HCT116 (cell line): ENCODE measurements at regions not wholly inside any gene's neighbourhood (a gene's known extent, or its start where the extent isn't known, plus 50 kb on each side); places are given as distances from the start of the nearest gene placed in this dataset.

ENCODE experiments used
- ATAC-seq: fragments of 200-7000 bp; cut with Tn5 transposase; 2 replicates; pipeline ENCODE4 v1.9.1; 2020; ENCODE audit warnings: mild to moderate bottlenecking, moderate library complexity
- BruUV-seq: library from RNA; stranded (reverse); fragments of 400-500 nt; replicated peaks from 2 replicates; lab custom pipeline; 2021; lab: Mats Ljungman, UMichigan
- CTCF ChIA-PET: fragments of 300-600 bp; sonication (Branson Sonifier 250); formaldehyde crosslinking; loops from one replicate; lab custom pipeline; 2021; ENCODE audit warnings: antibody characterized with exemption; lab: Charles Lee
- POLR2A ChIA-PET: fragments of 300-600, 350-600 bp; sonication (Branson Sonifier 250); formaldehyde crosslinking; loops from one replicate; lab custom pipeline; 2021; ENCODE audit warnings: antibody characterized with exemption; lab: Charles Lee
- RAD21 ChIA-PET, 2 experiments: fragments of 300-600 bp; sonication (Branson Sonifier 250); formaldehyde crosslinking; loops; one replicate each; lab custom pipeline; 2023; ENCODE audit warnings: low total read pairs in 2 of 2; ENCODE audit not compliant: uncharacterized antibody in 2 of 2, unreplicated experiment in 2 of 2, low non-redundant PET in 1 of 2; lab: Charles Lee
- DNase-seq: peaks from one replicate; pipeline ENCODE4 v3.0.0-alpha.2; 2010; ENCODE audit warnings: low read depth, low spot score
- H2AFZ ChIP-seq: fragments of 200-600 bp; shearing (Covaris generic), sonication (generic); 2 replicates; pipeline ENCODE4 v1.6.1; 2017; ENCODE audit warnings: low read depth, mixed run types, mixed read lengths, antibody characterized with exemption, low read length; ENCODE audit not compliant: poor library complexity, severe bottlenecking
- H3K27ac ChIP-seq: 2 replicates; pipeline ENCODE4 v1.5.1; 2012; ENCODE audit warnings: low read depth, low read length
- H3K27me3 ChIP-seq: fragments of 200-600 bp; sonication (generic); 2 replicates; pipeline ENCODE4 v1.6.1; 2016; ENCODE audit warnings: mixed run types, low read length, mixed read lengths; ENCODE audit not compliant: insufficient read depth
- H3K36me3 ChIP-seq, 2 experiments: fragments of 200-500 bp in 1 of 2; fragments of 200-600 bp in 1 of 2; sonication (Bioruptor generic) in 1 of 2; sonication (generic) in 1 of 2; 2 replicates each; pipeline versions ENCODE4 v1.5.1 to v1.6.1; 2014 to 2016; ENCODE audit warnings: low read length in 2 of 2, inconsistent platforms in 1 of 2, mixed read lengths in 1 of 2, mixed run types in 1 of 2; ENCODE audit not compliant: insufficient read depth in 2 of 2, control insufficient read depth in 1 of 2
- H3K4me1 ChIP-seq, 2 experiments: fragments of 200-600 bp in 1 of 2; sonication (generic) in 1 of 2; 2 replicates each; pipeline versions ENCODE4 v1.5.1 to v1.6.1; 2012 to 2017; ENCODE audit warnings: low read length in 2 of 2, inconsistent platforms in 1 of 2, mild to moderate bottlenecking in 1 of 2, mixed read lengths in 1 of 2, mixed run types in 1 of 2, moderate library complexity in 1 of 2; ENCODE audit not compliant: insufficient read depth in 2 of 2, control insufficient read depth in 1 of 2
- H3K4me2 ChIP-seq: fragments of 200-600 bp; sonication (generic); 2 replicates; pipeline ENCODE4 v1.6.1; 2017; ENCODE audit warnings: mixed run types, low read length, mixed read lengths
- H3K4me3 ChIP-seq, 2 experiments: fragments of 200-600 bp in 1 of 2; sonication (generic) in 1 of 2; replicated peaks in 1 of 2; 2 replicates each; pipeline ENCODE4 v1.5.1; 2011 to 2016; ENCODE audit warnings: low read length in 2 of 2, control low read depth in 1 of 2, low read depth in 1 of 2, mild to moderate bottlenecking in 1 of 2, mixed read lengths in 1 of 2, mixed run types in 1 of 2
- H3K79me2 ChIP-seq: fragments of 200-600 bp; sonication (generic); 2 replicates; pipeline ENCODE4 v1.6.1; 2017; ENCODE audit warnings: mild to moderate bottlenecking, mixed run types, low read length, moderate library complexity, mixed read lengths; ENCODE audit not compliant: insufficient read depth
- H3K9ac ChIP-seq: fragments of 200-600 bp; sonication (generic); 2 replicates; pipeline ENCODE4 v1.6.1; 2016; ENCODE audit warnings: low read length, mixed read lengths
- H3K9me2 ChIP-seq: fragments of 200-600 bp; sonication (generic), shearing (Covaris generic); 2 replicates; pipeline ENCODE4 v1.6.1; 2017; ENCODE audit warnings: mixed run types, mild to moderate bottlenecking, moderate library complexity; ENCODE audit not compliant: insufficient read depth
- H3K9me3 ChIP-seq, 2 experiments: fragments of 200-500 bp in 1 of 2; fragments of 200-600 bp in 1 of 2; sonication (Bioruptor generic) in 1 of 2; sonication (generic) in 1 of 2; 2 replicates each; pipeline ENCODE4 v1.6.1; 2014 to 2017; ENCODE audit warnings: low read length in 2 of 2, mixed read lengths in 2 of 2, inconsistent platforms in 1 of 2, low read depth in 1 of 2, mild to moderate bottlenecking in 1 of 2, mixed run types in 1 of 2, moderate library complexity in 1 of 2; ENCODE audit not compliant: control insufficient read depth in 1 of 2, insufficient read depth in 1 of 2
- H4K20me1 ChIP-seq: fragments of 200-600 bp; sonication (generic), shearing (Covaris generic); 2 replicates; pipeline ENCODE4 v1.6.1; 2017; ENCODE audit warnings: mixed run types, mild to moderate bottlenecking, moderate library complexity; ENCODE audit not compliant: insufficient read depth
- CBX3 ChIP-seq: IDR thresholded peaks from 2 replicates; pipeline ENCODE4 v1.6.1; 2012; ENCODE audit warnings: low read depth
- CTCF ChIP-seq, 3 experiments: fragments of 200-600 bp in 1 of 3; sonication (generic) in 1 of 3; IDR thresholded peaks in 2 of 3; conservative IDR thresholded peaks in 1 of 3; 2 replicates each; pipeline ENCODE4 v1.5.1; 2012 to 2017; ENCODE audit warnings: low read depth in 2 of 3, low read length in 2 of 3, antibody characterized with exemption in 1 of 3, borderline replicate concordance in 1 of 3, control low read depth in 1 of 3, mild to moderate bottlenecking in 1 of 3, mixed read lengths in 1 of 3, mixed run types in 1 of 3, moderate library complexity in 1 of 3; ENCODE audit not compliant: insufficient read depth in 1 of 3
- EGR1 ChIP-seq: IDR thresholded peaks from 2 replicates; pipeline ENCODE4 v1.6.1; 2012; ENCODE audit warnings: low read depth
- ELF1 ChIP-seq: IDR thresholded peaks from 2 replicates; pipeline ENCODE4 v1.6.1; 2012; ENCODE audit warnings: low read depth, borderline replicate concordance
- EZH2 ChIP-seq: fragments of 200-600 bp; sonication (generic); IDR thresholded peaks from 2 replicates; pipeline ENCODE4 v1.6.1; 2017; ENCODE audit warnings: antibody characterized with exemption, mixed run types
- FOSL1 ChIP-seq: IDR thresholded peaks from 2 replicates; pipeline ENCODE4 v1.6.1; 2012; ENCODE audit warnings: low read depth
- JUND ChIP-seq: IDR thresholded peaks from 2 replicates; pipeline ENCODE4 v1.6.1; 2012
- POLR2A ChIP-seq: IDR thresholded peaks from 2 replicates; pipeline ENCODE4 v1.7.0; 2011; ENCODE audit warnings: borderline replicate concordance; ENCODE audit not compliant: insufficient read depth, insufficient read length; ENCODE audit errors: extremely low read depth
- RAD21 ChIP-seq: IDR thresholded peaks from 2 replicates; pipeline ENCODE4 v1.6.1; 2012; ENCODE audit warnings: low read depth, mild to moderate bottlenecking
- REST ChIP-seq: IDR thresholded peaks from 2 replicates; pipeline ENCODE4 v1.6.1; 2012; ENCODE audit warnings: low read depth
- SIN3A ChIP-seq: IDR thresholded peaks from 2 replicates; pipeline ENCODE4 v1.6.1; 2012; ENCODE audit warnings: low read depth
- SP1 ChIP-seq: IDR thresholded peaks from 2 replicates; pipeline ENCODE4 v1.6.1; 2012; ENCODE audit warnings: low read depth
- SRF ChIP-seq: IDR thresholded peaks from 2 replicates; pipeline ENCODE4 v1.6.1; 2012; ENCODE audit warnings: low read depth
- TCF7L2 ChIP-seq: IDR thresholded peaks from 2 replicates; pipeline ENCODE4 v1.7.0; 2011; ENCODE audit warnings: borderline replicate concordance, inconsistent platforms; ENCODE audit not compliant: insufficient read depth, insufficient read length; ENCODE audit errors: extremely low read depth
- YY1 ChIP-seq: IDR thresholded peaks from 2 replicates; pipeline ENCODE4 v1.6.1; 2011; ENCODE audit warnings: low read length, low read depth, moderate library complexity, mild to moderate bottlenecking; ENCODE audit not compliant: insufficient replicate concordance; ENCODE audit errors: extremely low read depth
- ZBTB33 ChIP-seq: IDR thresholded peaks from 2 replicates; pipeline ENCODE4 v1.6.1; 2011; ENCODE audit warnings: mild to moderate bottlenecking, low read length, moderate library complexity; ENCODE audit not compliant: insufficient replicate concordance; ENCODE audit errors: extremely low read depth
- ZFX ChIP-seq: fragments of 450-650 bp; IDR thresholded peaks from 2 replicates; pipeline ENCODE4 v1.6.1; 2017
- ZNF274 ChIP-seq: fragments of 200-500 bp; sonication (Bioruptor generic); IDR thresholded peaks from 2 replicates; pipeline ENCODE4 v1.6.1; 2014; ENCODE audit warnings: mild to moderate bottlenecking, low read depth, low read length, inconsistent platforms
- intact Hi-C: fragments of 100-400 bp; cut with micrococcal nuclease; formaldehyde crosslinking; loops from 2 replicates; pipeline ENCODE4 v1.10.0; 2022

- TF ChIP-seq CTCF (IDR thresholded peaks at IDR 0.05 in 2 of 3, conservative IDR thresholded peaks at IDR 0.05 in 1 of 3; ENCODE audit: borderline replicate concordance in 1 of 3, insufficient read depth in 1 of 3, low read depth in 2 of 3, low read length in 2 of 3) (no peak), EGR1 (no peak), FOSL1 (no peak), JUND (no peak), RAD21 (no peak), SRF (no peak), POLR2A (no peak), CBX3 (no peak), TCF7L2 (no peak), ELF1 (no peak), SIN3A (no peak), SP1 (no peak), EZH2 (no peak), YY1 (no peak), REST (no peak), ZBTB33 (no peak), ZFX (no peak), ZNF274 (no peak)
- ChIA-PET CTCF (no interaction called here), RAD21 (no interaction called here), POLR2A (no interaction called here)
- Histone ChIP-seq H3K79me2 (no peaks in the 10 kb centered on the region), H3K27ac (no peak overlapping the region), H3K9me2 (no peaks in the 10 kb centered on the region), H3K36me3 (no peaks in the 10 kb centered on the region), H3K4me2 (no peak overlapping the region), H3K27me3 (no peaks in the 10 kb centered on the region), H2AFZ (no peak overlapping the region), H3K4me3 (no peak overlapping the region), H3K9me3 (peaks cover 10 to 19% of the 10 kb centered on the region in 2 experiments; a peak in 3 of 4 replicates), H3K4me1 (no peaks in the 10 kb centered on the region), H3K9ac (no peak overlapping the region), H4K20me1 (no peaks in the 10 kb centered on the region)
- DNase-seq (no peak), ATAC-seq (no peak)
- intact Hi-C loops, result no loop called here
- no TSS peak for BruUV-seq
Measured at GRCh38 chr11:41935795-41936194, 476.3 kb upstream of the LRRC4C start.
